Umbilical cord (tissue), 1 donor: ENCODE measurements at regions not wholly inside any gene's neighbourhood (a gene's known extent, or its start where the extent isn't known, plus 50 kb on each side); places are given as distances from the start of the nearest gene placed in this dataset.
A peak's percentile ranks its signal among the peaks of the same experiment; 100 is the strongest.
"Not testable (repeated sequence)": the region's sequence is repeated elsewhere in the genome, so short reads cannot be mapped to it uniquely, and the experiment has no call there.

Experiments used
- DNase-seq: peaks from one replicate; pipeline ENCODE4 v3.0.0-alpha.2; 2015; ENCODE audit warnings: low spot score

- DNase-seq = peak; percentile 67
Measured at GRCh38 chr11:22920939-22921565, 60.8 kb upstream of the CCDC179 start.

- DNase-seq = no peak
Measured at GRCh38 chr11:22922672-22923071, 62.4 kb upstream of the CCDC179 start.

DNA sequence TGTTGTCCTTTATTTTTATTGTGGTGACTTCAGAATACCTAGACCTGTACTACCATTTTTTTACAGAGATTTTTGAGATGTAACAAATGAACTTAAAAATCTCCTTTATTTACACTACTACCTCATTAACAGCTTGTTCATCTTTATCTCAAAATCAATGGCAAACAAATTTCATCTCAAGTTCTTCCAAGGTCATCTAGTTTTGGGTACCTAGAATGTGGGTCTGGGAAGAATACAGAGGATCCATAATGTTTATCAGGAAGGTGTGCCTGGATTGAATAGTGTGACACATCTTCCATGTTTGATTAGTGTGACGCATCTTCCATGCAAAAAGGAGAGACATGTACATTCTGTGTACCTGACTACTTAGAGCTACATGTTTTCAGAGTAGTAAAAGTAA lies 63.3 kb upstream of the CCDC179 start:
- no peak for DNase-seq

GRCh38 chr11:22926341-22926740 lies 66.1 kb upstream of the CCDC179 start:
- no peak for DNase-seq

- peak; percentile 7 for DNase-seq
Measured at GRCh38 chr11:22927793-22928192, 67.5 kb upstream of the CCDC179 start.

DNA sequence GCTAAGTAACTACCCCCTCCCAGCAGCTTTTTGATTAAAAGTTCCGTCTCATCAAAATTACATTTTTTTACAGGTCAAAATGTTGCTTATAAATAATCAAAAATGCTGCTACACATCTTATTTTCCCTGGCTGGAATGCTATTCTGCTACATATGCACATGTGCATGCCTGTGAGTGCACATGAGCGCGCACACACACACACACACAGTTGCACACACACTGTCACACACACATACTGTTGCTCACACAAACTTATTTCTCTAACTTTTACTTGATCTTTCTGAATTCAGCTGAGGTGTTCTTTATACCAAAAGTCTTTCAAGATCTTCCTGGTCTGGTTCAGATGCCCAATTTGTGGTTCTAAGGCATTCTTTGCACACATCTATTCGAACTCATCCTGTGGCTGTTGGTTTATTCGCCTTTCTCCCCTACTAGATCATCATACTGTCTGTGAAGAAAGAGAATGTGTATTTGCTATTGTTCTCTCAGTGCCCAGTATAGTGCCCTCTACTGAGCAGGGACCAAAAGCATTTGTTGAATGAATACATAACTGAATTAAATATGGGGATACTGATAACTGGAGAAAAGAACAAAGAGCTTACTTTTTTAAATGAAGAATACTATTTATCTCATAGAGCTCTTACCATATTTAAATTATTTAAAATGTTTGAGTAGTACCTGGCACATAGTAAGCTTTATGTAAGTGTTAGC lies 68.1 kb upstream of the CCDC179 start:
- DNase-seq = no peak

DNA sequence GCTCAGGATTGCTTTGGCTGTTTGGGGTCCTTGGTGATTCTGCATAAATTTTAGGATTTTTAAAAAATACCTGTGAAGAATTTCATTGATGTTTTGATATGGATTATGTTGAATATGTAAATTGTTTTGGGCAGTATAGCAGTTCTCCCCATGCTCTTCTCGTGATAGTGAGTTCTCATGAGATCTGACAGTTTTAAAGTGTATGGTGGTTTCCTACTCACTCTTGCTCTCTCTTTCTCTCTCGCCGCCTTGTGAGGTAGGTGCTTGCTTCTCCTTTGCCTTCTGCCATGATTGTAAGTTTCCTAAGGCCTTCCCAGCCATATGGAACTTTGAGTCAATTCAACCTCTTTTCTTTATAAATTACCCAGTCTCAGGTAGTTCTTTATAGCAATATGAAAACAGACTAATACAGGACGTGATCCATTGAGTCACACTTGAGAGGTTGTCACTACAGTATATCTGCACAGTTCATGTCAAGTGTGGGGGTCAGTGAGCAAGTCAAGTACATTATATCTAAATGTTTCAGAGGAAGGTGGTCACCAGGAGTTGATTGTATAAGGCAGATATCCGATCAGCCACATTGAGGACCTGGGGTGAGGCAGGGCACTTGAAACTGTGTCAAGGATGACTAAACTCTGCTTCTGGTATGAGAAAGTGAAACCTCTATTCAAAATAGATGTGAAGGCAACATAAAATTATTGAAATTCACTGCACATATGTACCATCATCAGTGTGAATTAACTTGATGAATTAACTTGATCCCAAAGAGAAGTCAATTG lies 70.7 kb upstream of the CCDC179 start:
- DNase-seq = no peak

DNA sequence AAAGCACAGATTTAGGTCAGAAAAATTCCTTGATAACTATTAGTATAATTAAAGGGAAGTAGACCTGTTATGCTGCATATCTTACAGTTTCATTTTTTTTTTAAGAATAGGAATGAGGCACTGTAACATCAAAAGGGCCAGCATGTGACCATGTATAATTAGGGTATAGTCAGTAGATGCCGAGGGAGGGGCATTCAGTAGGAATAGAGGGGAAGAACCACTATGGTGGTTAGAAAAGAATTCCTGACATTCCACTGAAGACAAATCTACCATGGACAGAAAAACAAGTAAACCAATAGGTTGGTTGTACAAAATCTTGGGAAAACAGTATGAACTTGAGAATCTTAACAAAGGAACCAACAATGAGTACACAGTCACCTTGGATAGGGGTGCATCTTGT lies 78.4 kb upstream of the CCDC179 start:
- no peak for DNase-seq

DNA sequence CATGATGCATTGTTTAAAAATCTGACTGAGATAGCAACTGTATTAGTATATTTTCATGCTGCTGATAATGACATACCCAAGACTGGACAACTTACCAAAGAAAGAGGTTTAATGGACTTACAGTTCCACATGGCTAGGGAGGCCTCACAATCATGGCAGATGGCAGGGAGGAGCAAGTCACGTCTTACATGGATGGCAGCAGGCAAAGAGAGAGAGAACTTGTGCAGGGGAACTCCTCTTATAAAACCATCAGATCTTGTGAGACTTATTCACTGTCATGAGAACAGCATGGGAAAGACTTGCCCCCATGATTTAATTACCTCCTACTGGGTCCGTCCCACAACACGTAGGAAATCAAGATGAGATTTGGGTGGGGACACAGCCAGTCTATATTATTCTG lies 81.3 kb upstream of the CCDC179 start:
- DNase-seq = not testable (repeated sequence)

GRCh38 chr11:22957786-22958185 lies 97.5 kb upstream of the CCDC179 start:
- DNase-seq = peak; percentile 52

- no peak for DNase-seq
Measured at GRCh38 chr11:22974251-22974650, 114.0 kb upstream of the CCDC179 start.

- no peak for DNase-seq
Measured at GRCh38 chr11:22976146-22976545, 115.9 kb upstream of the CCDC179 start.

- DNase-seq = no peak
Measured at GRCh38 chr11:22982903-22983302, 122.6 kb upstream of the CCDC179 start.

DNA sequence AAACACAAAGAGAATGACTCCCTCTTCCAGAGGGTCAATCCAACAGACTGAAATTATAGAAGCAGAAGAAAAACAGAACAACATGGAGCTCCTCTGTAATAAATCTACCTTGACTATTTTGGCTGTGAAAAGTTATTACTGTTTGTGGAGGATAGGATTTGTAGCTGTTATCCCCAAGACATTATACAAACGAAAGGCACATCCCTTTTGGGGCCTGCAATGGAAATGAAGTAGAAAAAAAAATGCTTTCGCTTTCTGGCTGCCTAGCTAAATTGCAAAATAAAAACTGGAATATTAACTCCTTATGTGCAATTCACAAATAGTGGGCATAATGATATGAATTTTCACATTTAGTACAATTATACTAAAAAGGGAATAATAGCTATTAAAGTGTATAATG lies 123.8 kb upstream of the CCDC179 start:
- no peak for DNase-seq

- no peak for DNase-seq
Measured at GRCh38 chr11:22989371-22989770, 129.1 kb upstream of the CCDC179 start.

GRCh38 chr11:22991196-22991595 lies 130.9 kb upstream of the CCDC179 start:
- DNase-seq = no peak

GRCh38 chr11:23006730-23007129 lies 146.5 kb upstream of the CCDC179 start:
- no peak for DNase-seq

- DNase-seq = no peak
Measured at GRCh38 chr11:23010790-23011335, 150.6 kb upstream of the CCDC179 start.

- no peak for DNase-seq
Measured at GRCh38 chr11:23012930-23013329, 152.7 kb upstream of the CCDC179 start.

DNA sequence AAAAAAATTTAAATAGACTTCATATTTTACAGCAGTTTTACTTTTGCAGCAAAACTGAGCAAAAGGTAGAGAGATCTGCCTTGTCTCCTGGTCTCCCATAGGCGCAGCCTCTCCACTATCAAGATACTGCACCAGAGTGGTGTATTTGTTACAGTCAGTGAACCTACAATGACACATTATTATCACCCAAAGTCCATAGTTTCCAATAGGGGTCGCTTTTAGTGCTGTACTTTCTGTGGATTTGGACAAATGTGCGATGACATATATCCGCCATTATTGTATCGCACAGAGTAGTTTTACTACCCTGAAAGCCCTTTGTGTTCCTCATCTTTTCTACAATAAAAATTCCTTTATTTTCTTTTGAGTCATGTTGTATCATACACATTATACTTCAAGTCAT lies 153.2 kb upstream of the CCDC179 start:
- DNase-seq = no peak

GRCh38 chr11:23021287-23021863 lies 161.1 kb upstream of the CCDC179 start:
- DNase-seq = peak; percentile 37

GRCh38 chr11:23022854-23023253 lies 162.6 kb upstream of the CCDC179 start:
- no peak for DNase-seq
